ENCODE measurements at regions not wholly inside any gene's neighbourhood (a gene's known extent, or its start where the extent isn't known, plus 50 kb on each side); places are given as distances from the start of the nearest gene placed in this dataset.

GRCh38 chr2:129276978-129277584 is 702.4 kb upstream of the RAB6C start:
- DNase-seq (ENCODE audit: low spot score), result no peak

GRCh38 chr2:129277585-129277981 is 701.9 kb upstream of the RAB6C start:
- no peak for DNase-seq (ENCODE audit: low spot score)

- DNase-seq (ENCODE audit: low spot score), result no peak
These were observed 697.5 kb upstream of the RAB6C start for GRCh38 chr2:129281791-129282530.

- no peak for DNase-seq (ENCODE audit: low spot score)
These were observed 694.5 kb upstream of the RAB6C start for GRCh38 chr2:129285012-129285411.

GRCh38 chr2:129293326-129293725 is 686.1 kb upstream of the RAB6C start:
- no peak for DNase-seq (ENCODE audit: low spot score)

GRCh38 chr2:129296396-129296795 is 683.1 kb upstream of the RAB6C start:
- DNase-seq (ENCODE audit: low spot score), result no peak

- DNase-seq (ENCODE audit: low spot score), result no peak
These were observed 682.7 kb upstream of the RAB6C start for GRCh38 chr2:129296806-129297205.

GRCh38 chr2:129297430-129297829 is 682.0 kb upstream of the RAB6C start:
- DNase-seq (ENCODE audit: low spot score), result no peak

GRCh38 chr2:129299338-129299737 is 680.1 kb upstream of the RAB6C start:
- no peak for DNase-seq (ENCODE audit: low spot score)

GRCh38 chr2:129299756-129300155 is 679.7 kb upstream of the RAB6C start:
- DNase-seq (ENCODE audit: low spot score), result no peak

GRCh38 chr2:129300456-129300855 is 679.0 kb upstream of the RAB6C start:
- DNase-seq (ENCODE audit: low spot score), result no peak

GRCh38 chr2:129301431-129301913 is 678.0 kb upstream of the RAB6C start:
- DNase-seq (ENCODE audit: low spot score), result no peak

GRCh38 chr2:129302106-129302505 is 677.4 kb upstream of the RAB6C start:
- no peak for DNase-seq (ENCODE audit: low spot score)

- DNase-seq (ENCODE audit: low spot score), result no peak
These were observed 676.8 kb upstream of the RAB6C start for GRCh38 chr2:129302561-129303183.

GRCh38 chr2:129314120-129314519 is 665.3 kb upstream of the RAB6C start:
- no peak for DNase-seq (ENCODE audit: low spot score)

- DNase-seq (ENCODE audit: low spot score), result no peak
These were observed 660.7 kb upstream of the RAB6C start for GRCh38 chr2:129318581-129319421.

GRCh38 chr2:129319422-129319717 is 660.1 kb upstream of the RAB6C start:
- DNase-seq (ENCODE audit: low spot score), result no peak

- DNase-seq (ENCODE audit: low spot score), result no peak
These were observed 659.2 kb upstream of the RAB6C start for GRCh38 chr2:129320288-129320687.

- no peak for DNase-seq (ENCODE audit: low spot score)
These were observed 655.1 kb upstream of the RAB6C start for GRCh38 chr2:129324349-129324748.

- DNase-seq (ENCODE audit: low spot score), result no peak
These were observed 654.3 kb upstream of the RAB6C start for GRCh38 chr2:129325151-129325550.

GRCh38 chr2:129329574-129329973 is 649.9 kb upstream of the RAB6C start:
- DNase-seq (ENCODE audit: low spot score), result no peak

- DNase-seq (ENCODE audit: low spot score), result no peak
These were observed 649.0 kb upstream of the RAB6C start for GRCh38 chr2:129330504-129330903.
